ENCODE measurements at regions not wholly inside any gene's neighbourhood (a gene's known extent, or its start where the extent isn't known, plus 50 kb on each side); places are given as distances from the start of the nearest gene placed in this dataset.

- 83 to 86% methylated on average over 7 of the region's 7 CpGs for WGBS, 2 donors
- Histone ChIP-seq H3K27me3 (no peaks in the 10 kb centered on the region), H3K9me3 (peaks cover 0 to 3% (median 0%) of the 10 kb centered on the region in 4 donors), H3K4me3 (no peak overlapping the region), H3K4me1 (no peaks in the 10 kb centered on the region), H3K27ac (no peak overlapping the region), H3K36me3 (no peaks in the 10 kb centered on the region)
- DNase-seq (ENCODE audit: low spot score in 2 of 2) = no peak
- TF ChIP-seq EP300 (IDR thresholded peaks at IDR 0.05) (no peak), CTCF (IDR thresholded peaks at IDR 0.05) (no peak), POLR2A (IDR thresholded peaks at IDR 0.05) (no peak)
Observed at GRCh38 chr21:38121888-38122720, 134.7 kb upstream of the KCNJ15 start.

- Histone ChIP-seq H3K36me3 (no peaks in the 10 kb centered on the region), H3K9me3 (peaks cover 0 to 3% (median 0%) of the 10 kb centered on the region in 4 donors), H3K4me3 (no peak overlapping the region), H3K27me3 (no peaks in the 10 kb centered on the region), H3K4me1 (no peaks in the 10 kb centered on the region), H3K27ac (no peak overlapping the region)
- DNase-seq (ENCODE audit: low spot score in 2 of 2) = no peak
- TF ChIP-seq CTCF (IDR thresholded peaks at IDR 0.05) (no peak), POLR2A (IDR thresholded peaks at IDR 0.05) (no peak), EP300 (IDR thresholded peaks at IDR 0.05) (no peak)
- 86 to 91% methylated on average over 5 of the region's 5 CpGs for WGBS, 2 donors
Observed at GRCh38 chr21:38123626-38124025, 133.2 kb upstream of the KCNJ15 start.

GRCh38 chr21:38126666-38127303, 130.0 kb upstream of the KCNJ15 start:
- Histone ChIP-seq H3K27ac (no peak overlapping the region), H3K4me1 (no peaks in the 10 kb centered on the region), H3K36me3 (no peaks in the 10 kb centered on the region), H3K27me3 (no peaks in the 10 kb centered on the region), H3K9me3 (no peaks in the 10 kb centered on the region), H3K4me3 (no peak overlapping the region)
- TF ChIP-seq POLR2A (IDR thresholded peaks at IDR 0.05) (no peak), CTCF (IDR thresholded peaks at IDR 0.05) (peak; percentile 28 to 61 (median 45))
- WGBS, 2 donors = 32% methylated on average over 8 of the region's 8 CpGs
- DNase-seq (ENCODE audit: low spot score in 2 of 2) = peak; percentile 17 to 61

GRCh38 chr21:38129711-38130110, 127.1 kb upstream of the KCNJ15 start:
- Histone ChIP-seq H3K4me3 (no peak overlapping the region), H3K27ac (no peak overlapping the region), H3K27me3 (no peaks in the 10 kb centered on the region), H3K4me1 (no peaks in the 10 kb centered on the region), H3K36me3 (no peaks in the 10 kb centered on the region), H3K9me3 (no peaks in the 10 kb centered on the region)
- DNase-seq (ENCODE audit: low spot score in 2 of 2) = no peak
- WGBS, 2 donors = 84 to 87% methylated on average over 1 of the region's 1 CpG
- no peak for TF ChIP-seq EP300 (IDR thresholded peaks at IDR 0.05)
- TF ChIP-seq POLR2A (IDR thresholded peaks at IDR 0.05) = no peak
- TF ChIP-seq CTCF (IDR thresholded peaks at IDR 0.05) = no peak

- Histone ChIP-seq H3K27ac (no peak overlapping the region), H3K4me1 (no peaks in the 10 kb centered on the region), H3K27me3 (no peaks in the 10 kb centered on the region), H3K36me3 (no peaks in the 10 kb centered on the region), H3K9me3 (no peaks in the 10 kb centered on the region), H3K4me3 (no peak overlapping the region)
- TF ChIP-seq EP300 (IDR thresholded peaks at IDR 0.05) (no peak), POLR2A (IDR thresholded peaks at IDR 0.05) (no peak), CTCF (IDR thresholded peaks at IDR 0.05) (no peak)
- no peak for DNase-seq (ENCODE audit: low spot score in 2 of 2)
- 65 to 71% methylated on average over 3 of the region's 3 CpGs for WGBS, 2 donors
Observed at GRCh38 chr21:38133240-38133639, 123.6 kb upstream of the KCNJ15 start.
